Endodermal cell (in vitro differentiated cells): ENCODE measurements at regions not wholly inside any gene's neighbourhood (a gene's known extent, or its start where the extent isn't known, plus 50 kb on each side); places are given as distances from the start of the nearest gene placed in this dataset.

ENCODE experiments used
- DNase-seq: peaks from one replicate; pipeline ENCODE4 v3.0.0-alpha.2; 2017
- H3K27ac ChIP-seq: 2 replicates; pipeline ENCODE4 v1.5.1; 2013; ENCODE audit warnings: mild to moderate bottlenecking, low read depth, low read length, moderate library complexity
- H3K27me3 ChIP-seq: 2 replicates; pipeline ENCODE4 v1.6.1; 2013; ENCODE audit warnings: mild to moderate bottlenecking, low read length, moderate library complexity; ENCODE audit not compliant: insufficient read depth, control insufficient read depth, poor library complexity, severe bottlenecking
- H3K36me3 ChIP-seq: 2 replicates; pipeline ENCODE4 v1.7.0; 2013; ENCODE audit warnings: mild to moderate bottlenecking, low read length, moderate library complexity; ENCODE audit not compliant: control insufficient read depth, insufficient read depth
- H3K4me1 ChIP-seq: one replicate; pipeline ENCODE4 v1.7.0; 2013; ENCODE audit warnings: low read length; ENCODE audit not compliant: control insufficient read depth, insufficient read depth
- H3K4me3 ChIP-seq: 2 replicates; pipeline ENCODE4 v1.5.1; 2013; ENCODE audit warnings: mild to moderate bottlenecking, low read length, moderate library complexity
- H3K9ac ChIP-seq: 2 replicates; pipeline ENCODE4 v1.6.1; 2013; ENCODE audit warnings: mild to moderate bottlenecking, low read length, moderate library complexity; ENCODE audit not compliant: poor library complexity, severe bottlenecking; ENCODE audit errors: extremely low read depth
- H3K9me3 ChIP-seq: 2 replicates; pipeline ENCODE4 v1.6.1; 2013; ENCODE audit warnings: mild to moderate bottlenecking, low read length, moderate library complexity; ENCODE audit not compliant: control insufficient read depth
- H3K27ac Mint-ChIP-seq: 2 replicates; pipeline ENCODE4 v1.8.0; 2020; ENCODE audit warnings: mixed read lengths
- H3K27me3 Mint-ChIP-seq: 2 replicates; pipeline ENCODE4 v1.8.0; 2021; ENCODE audit warnings: mild to moderate bottlenecking, mixed read lengths; ENCODE audit not compliant: insufficient read depth
- H3K36me3 Mint-ChIP-seq: 2 replicates; pipeline ENCODE4 v1.8.0; 2020; ENCODE audit warnings: low read depth, mixed read lengths
- H3K4me1 Mint-ChIP-seq: 2 replicates; pipeline ENCODE4 v1.8.0; 2020; ENCODE audit warnings: mixed read lengths
- H3K4me3 Mint-ChIP-seq: 2 replicates; pipeline ENCODE4 v1.8.0; 2020; ENCODE audit warnings: mild to moderate bottlenecking, moderate library complexity, mixed read lengths
- H3K9me3 Mint-ChIP-seq: 2 replicates; pipeline ENCODE4 v1.8.0; 2020; ENCODE audit warnings: mild to moderate bottlenecking, mixed read lengths
- CTCF ChIP-seq: fragments of 200-600 bp; sonication (generic); conservative IDR thresholded peaks from 2 replicates; pipeline ENCODE4 v1.5.0; 2021; ENCODE audit warnings: antibody characterized with exemption, mild to moderate bottlenecking
- WGBS, 2 experiments: methylation state at CpG; one replicate each; pipeline versions ENCODE4 v1.1.5 to v1.1.7; 2013; ENCODE audit warnings: missing lambda C conversion rate in 2 of 2, mixed read lengths in 1 of 2; ENCODE audit not compliant: insufficient coverage in 1 of 2, insufficient read length in 1 of 2; 5-methylcytosine and 5-hydroxymethylcytosine counted together

DNA sequence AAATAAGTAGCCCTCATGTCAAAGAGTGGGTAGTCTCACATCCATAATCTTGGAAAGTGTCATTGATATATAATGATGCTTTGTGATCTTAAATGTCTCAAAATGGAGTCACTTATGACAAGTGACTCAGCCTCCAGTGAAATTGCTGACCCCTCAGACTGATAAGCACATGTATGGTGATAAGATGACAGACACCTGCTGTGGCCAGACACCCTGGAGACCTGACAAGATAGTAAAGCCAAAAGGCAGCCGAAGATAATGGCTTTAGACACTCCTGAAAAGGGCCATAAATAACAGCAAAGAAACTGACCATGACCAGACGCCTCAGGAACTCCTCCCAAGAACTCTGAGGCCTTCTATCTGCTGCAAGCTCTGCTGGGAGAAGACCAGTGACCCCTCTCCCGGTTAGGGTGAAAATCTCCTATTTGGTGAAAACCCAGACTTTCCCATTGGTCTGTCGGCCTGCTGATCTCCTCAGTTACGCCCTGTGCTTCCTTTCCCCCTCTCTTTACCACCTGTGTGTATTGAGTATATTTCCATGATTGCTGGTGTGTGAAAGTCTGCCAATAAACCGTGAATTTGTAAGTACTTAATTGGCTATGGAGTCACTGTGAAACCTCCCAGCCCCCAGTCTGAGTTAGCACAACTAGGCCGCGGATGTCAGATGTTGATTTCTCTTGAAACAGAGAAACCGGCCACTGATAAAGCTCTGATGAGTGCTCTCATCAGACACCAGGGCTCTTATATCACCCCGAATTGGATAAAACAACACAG, 226.7 kb upstream of the MYOCD start:
- Mint-ChIP-seq H3K4me3 (no peak overlapping the region), H3K4me1 (peaks cover 7% of the 10 kb centered on the region), H3K36me3 (no peaks in the 10 kb centered on the region), H3K27ac (peak overlapping the region; percentile 14), H3K9me3 (peaks cover 6% of the 10 kb centered on the region), H3K27me3 (no peaks in the 10 kb centered on the region)
- no peak for TF ChIP-seq CTCF
- Histone ChIP-seq H3K27me3 (no peaks in the 10 kb centered on the region), H3K9me3 (no peaks in the 10 kb centered on the region), H3K27ac (no peak overlapping the region), H3K9ac (no peak overlapping the region), H3K36me3 (no peaks in the 10 kb centered on the region), H3K4me1 (peaks cover 6% of the 10 kb centered on the region), H3K4me3 (no peak overlapping the region)
- WGBS, 2 experiments, result 83 to 93% methylated on average over 7 to 10 of the region's 10 CpGs
- peak; percentile 60 for DNase-seq

GRCh38 chr17:12445331-12445730, 220.4 kb upstream of the MYOCD start:
- Mint-ChIP-seq H3K27me3 (no peaks in the 10 kb centered on the region), H3K27ac (no peak overlapping the region), H3K9me3 (peaks cover 17% of the 10 kb centered on the region), H3K4me3 (no peak overlapping the region), H3K4me1 (no peaks in the 10 kb centered on the region), H3K36me3 (no peaks in the 10 kb centered on the region)
- 50% methylated on average over 1 of the region's 1 CpG; no CpG with 5 or more reads in 1 of the 2 experiments for WGBS, 2 experiments
- Histone ChIP-seq H3K27ac (no peak overlapping the region), H3K4me1 (no peaks in the 10 kb centered on the region), H3K27me3 (no peaks in the 10 kb centered on the region), H3K9me3 (no peaks in the 10 kb centered on the region), H3K9ac (no peak overlapping the region), H3K4me3 (no peak overlapping the region), H3K36me3 (no peaks in the 10 kb centered on the region)
- no peak for TF ChIP-seq CTCF
- DNase-seq, result no peak

DNA sequence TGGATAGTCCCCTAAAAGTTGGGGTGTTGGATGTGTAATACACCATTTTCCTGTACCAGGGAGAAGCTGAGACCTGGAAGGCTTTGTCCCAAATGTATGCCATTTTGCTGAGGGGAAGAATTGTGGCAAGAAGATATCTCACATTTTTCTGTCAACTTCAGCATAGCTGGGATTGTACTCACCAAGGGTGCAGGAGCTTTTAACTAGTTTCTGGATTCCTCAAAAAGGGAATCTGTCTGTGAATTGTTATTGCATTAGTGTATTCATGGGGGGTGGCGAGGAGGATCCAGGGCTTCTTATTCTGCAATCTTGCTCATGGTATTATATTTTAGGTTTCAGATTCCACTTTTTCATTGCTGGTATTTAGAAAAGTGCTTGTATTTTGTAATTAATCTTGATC, 208.2 kb upstream of the MYOCD start:
- no peak overlapping the region for H3K27ac Mint-ChIP-seq
- no peak overlapping the region for H3K4me3 Mint-ChIP-seq
- no peaks in the 10 kb centered on the region for H3K27me3 ChIP-seq
- DNase-seq, result no peak
- WGBS, 2 experiments, result 100% methylated on average over 1 of the region's 1 CpG; no CpG with 5 or more reads in 1 of the 2 experiments
- peaks cover 15% of the 10 kb centered on the region for H3K9me3 Mint-ChIP-seq
- no peaks in the 10 kb centered on the region for H3K4me1 ChIP-seq
- H3K4me3 ChIP-seq, result no peak overlapping the region
- no peak overlapping the region for H3K9ac ChIP-seq
- no peaks in the 10 kb centered on the region for H3K27me3 Mint-ChIP-seq
- H3K36me3 Mint-ChIP-seq, result peaks cover 7% of the 10 kb centered on the region
- H3K9me3 ChIP-seq, result peaks cover 14% of the 10 kb centered on the region
- no peak overlapping the region for H3K27ac ChIP-seq
- no peak for TF ChIP-seq CTCF
- H3K36me3 ChIP-seq, result no peaks in the 10 kb centered on the region
- no peaks in the 10 kb centered on the region for H3K4me1 Mint-ChIP-seq
